H1 (cell line): ENCODE measurements at regions not wholly inside any gene's neighbourhood (a gene's known extent, or its start where the extent isn't known, plus 50 kb on each side); places are given as distances from the start of the nearest gene placed in this dataset.

Experiments used
- CTCF ChIA-PET: fragments of 300-600 bp; sonication (Branson Sonifier 250); formaldehyde crosslinking; loops from one replicate; lab custom pipeline; 2021; ENCODE audit not compliant: partially characterized antibody; lab: Charles Lee
- POLR2A ChIA-PET: fragments of 300-600 bp; sonication (Branson Sonifier 250); formaldehyde crosslinking; loops from one replicate; lab custom pipeline; 2021; ENCODE audit warnings: inconsistent platforms; ENCODE audit not compliant: partially characterized antibody; lab: Charles Lee
- DNase-seq, 2 experiments: peaks; one replicate each; pipeline versions ENCODE4 v3.0.0 to v3.0.0-alpha.2; 2010 to 2022; ENCODE audit warnings: low spot score in 2 of 2, low read depth in 1 of 2, mixed read lengths in 1 of 2
- FAIRE-seq: peaks from 2 replicates; lab custom pipeline; 2011; peaks lifted over from hg19 to GRCh38; lab: Jason Lieb, UNC
- H2AFZ ChIP-seq: 2 replicates; pipeline ENCODE4 v1.8.1; 2012; ENCODE audit warnings: low read length, inconsistent platforms
- H2AK5ac ChIP-seq: 2 replicates; pipeline ENCODE4 v1.6.1; 2013; ENCODE audit warnings: low read depth, low read length
- H2BK120ac ChIP-seq: replicated peaks from 2 replicates; pipeline ENCODE3; 2013; ENCODE audit warnings: low read depth, low read length, inconsistent platforms
- H2BK12ac ChIP-seq: 2 replicates; pipeline ENCODE4 v1.6.1; 2013; ENCODE audit warnings: low read depth, low read length
- H2BK15ac ChIP-seq: 2 replicates; pipeline ENCODE4 v1.6.1; 2013; ENCODE audit warnings: low read length
- H2BK20ac ChIP-seq: 2 replicates; pipeline ENCODE4 v1.6.1; 2013; ENCODE audit warnings: low read length
- H2BK5ac ChIP-seq: 2 replicates; pipeline ENCODE4 v1.6.1; 2013; ENCODE audit warnings: low read depth, low read length
- H3K14ac ChIP-seq: 2 replicates; pipeline ENCODE4 v1.6.1; 2013; ENCODE audit warnings: inconsistent platforms; ENCODE audit not compliant: insufficient read length
- H3K18ac ChIP-seq: 2 replicates; pipeline ENCODE4 v1.6.1; 2013; ENCODE audit warnings: low read length; ENCODE audit errors: extremely low read depth
- H3K23ac ChIP-seq: 2 replicates; pipeline ENCODE4 v1.6.1; 2013; ENCODE audit warnings: inconsistent platforms; ENCODE audit not compliant: insufficient read length
- H3K23me2 ChIP-seq: 2 replicates; pipeline ENCODE4 v1.6.1; 2013; ENCODE audit warnings: low read depth, low read length
- H3K27ac ChIP-seq: 2 replicates; pipeline ENCODE4 v1.6.1; 2011; ENCODE audit warnings: low read depth, low read length, inconsistent platforms
- H3K27me3 ChIP-seq, 4 experiments: replicated peaks in 1 of 4; 1 replicate in 1 of 4; 2 replicates in 3 of 4; pipeline versions ENCODE4 v1.6.1 to v1.8.1; 2011 to 2013; ENCODE audit warnings: low read length in 3 of 4, mild to moderate bottlenecking in 3 of 4, inconsistent platforms in 2 of 4, mixed read lengths in 2 of 4, moderate library complexity in 1 of 4; ENCODE audit not compliant: control insufficient read depth in 3 of 4, insufficient read depth in 3 of 4; ENCODE audit errors: extremely low read depth in 1 of 4
- H3K36me3 ChIP-seq, 4 experiments: 2 replicates each; pipeline versions ENCODE4 v1.6.1 to v1.8.1; 2011 to 2013; ENCODE audit warnings: mild to moderate bottlenecking in 4 of 4, low read length in 3 of 4, moderate library complexity in 2 of 4, control low read depth in 1 of 4, inconsistent platforms in 1 of 4; ENCODE audit not compliant: insufficient read depth in 4 of 4, control insufficient read depth in 2 of 4
- H3K4ac ChIP-seq: replicated peaks from 2 replicates; pipeline ENCODE3; 2013; ENCODE audit warnings: low read length, low read depth, mixed read lengths, inconsistent platforms; ENCODE audit not compliant: insufficient read length
- H3K4me1 ChIP-seq, 4 experiments: replicated peaks in 1 of 4; 1 replicate in 1 of 4; 2 replicates in 3 of 4; pipeline versions ENCODE4 v1.6.1 to v1.8.1; 2011 to 2013; ENCODE audit warnings: low read length in 3 of 4, inconsistent platforms in 2 of 4, mixed read lengths in 1 of 4; ENCODE audit not compliant: insufficient read depth in 4 of 4, control insufficient read depth in 3 of 4
- H3K4me2 ChIP-seq, 2 experiments: 2 replicates each; pipeline versions ENCODE4 v1.6.1 to v1.8.1; 2011 to 2013; ENCODE audit warnings: low read depth in 2 of 2, low read length in 2 of 2, control low read depth in 1 of 2, inconsistent platforms in 1 of 2, mild to moderate bottlenecking in 1 of 2; ENCODE audit not compliant: insufficient read depth in 1 of 2
- H3K4me3 ChIP-seq, 4 experiments: fragments of 200-600, 300-600 bp in 1 of 4; sonication (generic), shearing (Covaris generic), sonication (Bioruptor Twin) in 1 of 4; 2 replicates each; pipeline versions ENCODE4 v1.5.1 to v1.8.1; 2011 to 2016; ENCODE audit warnings: low read length in 4 of 4, low read depth in 3 of 4, control low read depth in 2 of 4, inconsistent platforms in 2 of 4, mild to moderate bottlenecking in 2 of 4, mixed read lengths in 1 of 4, moderate library complexity in 1 of 4; ENCODE audit not compliant: insufficient read depth in 2 of 4; ENCODE audit errors: extremely low read depth in 1 of 4
- H3K56ac ChIP-seq: replicated peaks from 2 replicates; pipeline ENCODE3; 2013; ENCODE audit warnings: low read depth, mild to moderate bottlenecking, mixed read lengths, low read length, inconsistent platforms; ENCODE audit not compliant: insufficient read length
- H3K79me1 ChIP-seq: 2 replicates; pipeline ENCODE4 v1.6.1; 2013; ENCODE audit warnings: low read depth, low read length, control low read depth
- H3K79me2 ChIP-seq, 2 experiments: 2 replicates each; pipeline versions ENCODE4 v1.6.1 to v1.8.1; 2012 to 2013; ENCODE audit warnings: low read length in 2 of 2, mild to moderate bottlenecking in 2 of 2, inconsistent platforms in 1 of 2; ENCODE audit not compliant: insufficient read depth in 2 of 2, control insufficient read depth in 1 of 2
- H3K9ac ChIP-seq, 4 experiments: replicated peaks in 1 of 4; 1 replicate in 1 of 4; 2 replicates in 3 of 4; pipeline versions ENCODE4 v1.6.1 to v1.8.1; 2011 to 2013; ENCODE audit warnings: low read depth in 3 of 4, low read length in 3 of 4, control low read depth in 2 of 4, mild to moderate bottlenecking in 2 of 4, moderate library complexity in 2 of 4, inconsistent platforms in 1 of 4; ENCODE audit errors: extremely low read depth in 1 of 4
- H3K9me3 ChIP-seq, 2 experiments: 2 replicates each; pipeline versions ENCODE4 v1.6.1 to v1.8.1; 2012 to 2013; ENCODE audit warnings: mild to moderate bottlenecking in 2 of 2, moderate library complexity in 2 of 2, control low read depth in 1 of 2, inconsistent platforms in 1 of 2, low read depth in 1 of 2, low read length in 1 of 2, mixed read lengths in 1 of 2; ENCODE audit not compliant: insufficient read depth in 2 of 2
- H4K20me1 ChIP-seq, 2 experiments: replicated peaks in 1 of 2; 2 replicates each; pipeline versions ENCODE3 to v1.8.1; 2011 to 2013; ENCODE audit warnings: inconsistent platforms in 2 of 2, low read length in 2 of 2, mild to moderate bottlenecking in 1 of 2; ENCODE audit not compliant: insufficient read depth in 2 of 2, control insufficient read depth in 1 of 2
- H4K5ac ChIP-seq: 2 replicates; pipeline ENCODE4 v1.6.1; 2013; ENCODE audit warnings: low read length, low read depth, mixed read lengths, inconsistent platforms; ENCODE audit not compliant: insufficient read length
- H4K8ac ChIP-seq: 2 replicates; pipeline ENCODE4 v1.8.0; 2013; ENCODE audit warnings: mild to moderate bottlenecking, moderate library complexity, low read length, inconsistent platforms; ENCODE audit not compliant: insufficient read depth; ENCODE audit errors: extremely low read depth
- H4K91ac ChIP-seq: replicated peaks from 2 replicates; pipeline ENCODE3; 2013; ENCODE audit warnings: low read length, mixed read lengths, inconsistent platforms; ENCODE audit not compliant: insufficient read length
- CHD2 ChIP-seq: IDR thresholded peaks from 2 replicates; pipeline ENCODE4 v1.6.1; 2012; ENCODE audit warnings: low read length, improper control_type of control experiment
- EGR1 ChIP-seq: IDR thresholded peaks from 2 replicates; pipeline ENCODE4 v1.6.1; 2011; ENCODE audit warnings: low read depth, low read length, borderline replicate concordance
- HDAC6 ChIP-seq: IDR thresholded peaks from one replicate; pipeline ENCODE4 v1.7.1; 2012; ENCODE audit warnings: low read depth, mild to moderate bottlenecking, inconsistent platforms, low read length, moderate library complexity
- MAFK ChIP-seq: IDR thresholded peaks from 2 replicates; pipeline ENCODE4 v1.6.1; 2012; ENCODE audit warnings: low read depth, mild to moderate bottlenecking, improper control_type of control experiment, low read length
- SP4 ChIP-seq: IDR thresholded peaks from 2 replicates; pipeline ENCODE4 v1.6.1; 2012; ENCODE audit warnings: low read length, inconsistent platforms
- SRF ChIP-seq: IDR thresholded peaks from 2 replicates; pipeline ENCODE4 v1.6.1; 2011; ENCODE audit warnings: mild to moderate bottlenecking, low read depth, low read length, moderate library complexity
- WGBS, 2 experiments: shearing (Covaris generic) in 1 of 2; methylation state at CpG; one replicate each; pipeline versions ENCODE4 v1.1.6 to v1.1.7; 2013 to 2015; ENCODE audit warnings: low lambda C conversion rate in 2 of 2, mixed read lengths in 2 of 2, inconsistent platforms in 1 of 2, low coverage in 1 of 2, missing lambda C conversion rate in 1 of 2; ENCODE audit not compliant: insufficient replicate concordance in 2 of 2, insufficient coverage in 1 of 2, insufficient read length in 1 of 2; ENCODE audit errors: extremely low coverage in 1 of 2, missing lambda C conversion rate in 1 of 2; 5-methylcytosine and 5-hydroxymethylcytosine counted together
- TF ChIP-seq, protein P1 (sequence below): IDR thresholded peaks from 2 replicates; pipeline ENCODE4 v1.6.1; 2012; ENCODE audit warnings: inconsistent platforms
- TF ChIP-seq, protein P2 (sequence below): IDR thresholded peaks from 2 replicates; pipeline ENCODE4 v1.6.1; 2011; ENCODE audit warnings: low read length, improper control_type of control experiment

DNA sequence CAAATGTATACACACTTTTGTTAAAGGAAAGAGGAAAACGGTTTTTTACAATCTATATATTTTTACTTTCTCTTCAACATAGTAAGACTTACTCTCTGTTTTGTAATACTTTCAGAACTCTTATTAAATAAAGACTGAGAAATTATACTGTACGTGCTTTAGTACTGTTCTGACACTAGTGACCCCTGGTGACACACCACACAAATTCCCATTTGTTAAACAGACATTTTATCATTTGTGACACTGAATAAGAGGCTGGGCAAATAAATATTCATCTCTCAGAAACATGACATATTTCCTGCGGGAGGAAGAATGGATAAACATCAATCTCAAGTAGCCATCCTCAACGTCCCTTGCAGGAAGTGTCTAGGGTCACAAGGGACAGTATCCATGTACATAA, 68.9 kb upstream of the ZNF33B start:
- Histone ChIP-seq H3K14ac (no peak overlapping the region), H2BK20ac (no peak overlapping the region), H2BK12ac (no peak overlapping the region), H3K36me3 (no peaks in the 10 kb centered on the region), H3K4ac (no peak overlapping the region), H3K9me3 (peaks cover 13 to 37% of the 10 kb centered on the region in 2 experiments), H3K79me1 (no peaks in the 10 kb centered on the region), H4K5ac (no peak overlapping the region), H3K4me1 (no peaks in the 10 kb centered on the region), H3K56ac (no peak overlapping the region), H4K91ac (no peak overlapping the region), H3K4me3 (no peak overlapping the region), H2BK5ac (no peak overlapping the region), H3K79me2 (no peaks in the 10 kb centered on the region), H4K8ac (no peak overlapping the region), H3K9ac (no peak overlapping the region), H3K18ac (no peak overlapping the region), H2AFZ (no peak overlapping the region), H2BK120ac (no peak overlapping the region), H4K20me1 (no peaks in the 10 kb centered on the region), H3K27me3 (no peaks in the 10 kb centered on the region), H3K23me2 (no peaks in the 10 kb centered on the region), H3K27ac (no peak overlapping the region), H3K4me2 (no peak overlapping the region), H3K23ac (no peak overlapping the region), H2BK15ac (no peak overlapping the region), H2AK5ac (no peak overlapping the region)
- ChIA-PET POLR2A (no interaction called here), CTCF (no interaction called here)
- DNase-seq (no peak), FAIRE-seq (peak; percentile 50)
- 79% methylated on average over 4 of the region's 4 CpGs; no CpG with 5 or more reads in 1 of the 2 experiments for WGBS, 2 experiments
- TF ChIP-seq SP4: no peak
- no peak for TF ChIP-seq CHD2
- TF ChIP-seq, protein P1, sequence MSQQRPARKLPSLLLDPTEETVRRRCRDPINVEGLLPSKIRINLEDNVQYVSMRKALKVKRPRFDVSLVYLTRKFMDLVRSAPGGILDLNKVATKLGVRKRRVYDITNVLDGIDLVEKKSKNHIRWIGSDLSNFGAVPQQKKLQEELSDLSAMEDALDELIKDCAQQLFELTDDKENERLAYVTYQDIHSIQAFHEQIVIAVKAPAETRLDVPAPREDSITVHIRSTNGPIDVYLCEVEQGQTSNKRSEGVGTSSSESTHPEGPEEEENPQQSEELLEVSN: no peak
- TF ChIP-seq HDAC6: no peak
- no peak for TF ChIP-seq SRF
- no peak for TF ChIP-seq EGR1
- TF ChIP-seq MAFK: no peak
- TF ChIP-seq, protein P2, sequence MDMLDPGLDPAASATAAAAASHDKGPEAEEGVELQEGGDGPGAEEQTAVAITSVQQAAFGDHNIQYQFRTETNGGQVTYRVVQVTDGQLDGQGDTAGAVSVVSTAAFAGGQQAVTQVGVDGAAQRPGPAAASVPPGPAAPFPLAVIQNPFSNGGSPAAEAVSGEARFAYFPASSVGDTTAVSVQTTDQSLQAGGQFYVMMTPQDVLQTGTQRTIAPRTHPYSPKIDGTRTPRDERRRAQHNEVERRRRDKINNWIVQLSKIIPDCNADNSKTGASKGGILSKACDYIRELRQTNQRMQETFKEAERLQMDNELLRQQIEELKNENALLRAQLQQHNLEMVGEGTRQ: no peak
